Gastrocnemius medialis (tissue), 4 donors: ENCODE measurements at regions not wholly inside any gene's neighbourhood (a gene's known extent, or its start where the extent isn't known, plus 50 kb on each side); places are given as distances from the start of the nearest gene placed in this dataset.

Experiments used
- POLR2A ChIP-seq, 2 donors: fragments of 450-650 bp; IDR thresholded peaks; one replicate each; pipeline ENCODE4 v1.6.1; 2017; ENCODE audit warnings: antibody characterized with exemption in 2 of 2, mild to moderate bottlenecking in 2 of 2, moderate library complexity in 2 of 2
- TF ChIP-seq, protein P1 (sequence below), 5 experiments: fragments of 450-650 bp in 3 of 5; fragments of 200-600 bp in 2 of 5; sonication (generic) in 2 of 5; IDR thresholded peaks in 4 of 5; conservative IDR thresholded peaks in 1 of 5; 1 replicate in 4 of 5; 2 replicates in 1 of 5; pipeline ENCODE4 v1.5.1; 2016 to 2019; ENCODE audit warnings: antibody characterized with exemption in 5 of 5, mild to moderate bottlenecking in 3 of 5, moderate library complexity in 3 of 5

DNA sequence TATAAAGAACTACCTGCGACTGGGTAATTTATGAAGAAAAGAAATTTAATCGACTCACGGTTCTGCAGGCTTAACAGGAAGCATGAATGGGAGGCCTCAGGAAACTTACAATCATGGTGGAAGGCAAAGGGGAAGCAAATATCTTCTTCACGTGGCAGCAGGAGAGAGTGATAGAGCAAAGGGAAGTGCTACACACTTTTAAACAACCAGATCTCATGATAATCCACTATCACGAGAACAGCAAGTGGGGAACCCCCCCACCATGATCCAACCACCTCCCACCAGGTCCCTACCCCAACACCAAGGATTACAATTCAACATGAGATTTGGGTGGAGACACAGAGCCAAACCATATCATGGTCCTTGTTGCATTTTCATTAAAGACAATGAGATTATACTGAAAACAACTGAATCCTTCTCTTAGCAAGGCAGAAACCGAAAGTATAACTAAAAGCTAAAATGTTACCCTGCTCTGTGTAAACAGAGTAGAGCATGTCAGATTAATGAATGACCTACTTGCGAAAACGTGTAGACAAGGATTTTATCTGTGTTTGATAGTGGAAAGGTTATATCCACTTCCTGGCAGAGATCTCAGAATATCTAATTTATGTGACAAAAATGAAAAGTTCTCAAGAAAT is 60.1 kb upstream of the RBBP8 start:
- TF ChIP-seq POLR2A (IDR thresholded peaks at IDR 0.05): no peak
- TF ChIP-seq, protein P1, sequence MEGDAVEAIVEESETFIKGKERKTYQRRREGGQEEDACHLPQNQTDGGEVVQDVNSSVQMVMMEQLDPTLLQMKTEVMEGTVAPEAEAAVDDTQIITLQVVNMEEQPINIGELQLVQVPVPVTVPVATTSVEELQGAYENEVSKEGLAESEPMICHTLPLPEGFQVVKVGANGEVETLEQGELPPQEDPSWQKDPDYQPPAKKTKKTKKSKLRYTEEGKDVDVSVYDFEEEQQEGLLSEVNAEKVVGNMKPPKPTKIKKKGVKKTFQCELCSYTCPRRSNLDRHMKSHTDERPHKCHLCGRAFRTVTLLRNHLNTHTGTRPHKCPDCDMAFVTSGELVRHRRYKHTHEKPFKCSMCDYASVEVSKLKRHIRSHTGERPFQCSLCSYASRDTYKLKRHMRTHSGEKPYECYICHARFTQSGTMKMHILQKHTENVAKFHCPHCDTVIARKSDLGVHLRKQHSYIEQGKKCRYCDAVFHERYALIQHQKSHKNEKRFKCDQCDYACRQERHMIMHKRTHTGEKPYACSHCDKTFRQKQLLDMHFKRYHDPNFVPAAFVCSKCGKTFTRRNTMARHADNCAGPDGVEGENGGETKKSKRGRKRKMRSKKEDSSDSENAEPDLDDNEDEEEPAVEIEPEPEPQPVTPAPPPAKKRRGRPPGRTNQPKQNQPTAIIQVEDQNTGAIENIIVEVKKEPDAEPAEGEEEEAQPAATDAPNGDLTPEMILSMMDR (IDR thresholded peaks at IDR 0.05 in 4 of 5, conservative IDR thresholded peaks at IDR 0.05 in 1 of 5): no peak
